Motor neuron (in vitro differentiated cells): ENCODE measurements at regions not wholly inside any gene's neighbourhood (a gene's known extent, or its start where the extent isn't known, plus 50 kb on each side); places are given as distances from the start of the nearest gene placed in this dataset.
"Not testable (repeated sequence)": the region's sequence is repeated elsewhere in the genome, so short reads cannot be mapped to it uniquely, and the experiment has no call there.

Experiments used
- ATAC-seq, 8 experiments: fragments of 200-7000 bp; cut with Tn5 transposase; replicated peaks in 6 of 8; 2 replicates each; pipeline ENCODE4 v1.8.0; 2021; ENCODE audit warnings: mild to moderate bottlenecking in 8 of 8, moderate library complexity in 8 of 8
- H3K27ac ChIP-seq, 2 donors: fragments of 250-450 bp; sonication (Bioruptor Pico); 2 replicates each; pipeline ENCODE4 v1.9.0; 2021; ENCODE audit warnings: antibody characterized with exemption in 2 of 2, mild to moderate bottlenecking in 2 of 2, moderate library complexity in 1 of 2
- H3K4me1 ChIP-seq, 2 donors: fragments of 250-450 bp; sonication (Bioruptor Pico); replicated peaks in 1 of 2; 2 replicates each; pipeline ENCODE4 v1.6.1; 2021; ENCODE audit warnings: antibody characterized with exemption in 2 of 2, mild to moderate bottlenecking in 2 of 2, moderate library complexity in 1 of 2
- H3K4me3 ChIP-seq, 5 donors: fragments of 250-450 bp; sonication (Bioruptor Pico); 2 replicates each; pipeline ENCODE4 v1.9.0; 2021; ENCODE audit warnings: antibody characterized with exemption in 5 of 5, mild to moderate bottlenecking in 5 of 5, moderate library complexity in 4 of 5
- WGBS, 10 experiments: fragments of 450-650 bp; shearing (Covaris generic); methylation state at CpG; one replicate each; pipeline ENCODE4 v1.0.0; 2022; 5-methylcytosine and 5-hydroxymethylcytosine counted together
- in situ Hi-C, 9 experiments: fragments of 400-800 bp; cut with MboI; loops; one replicate each; pipeline ENCODE4 v1.15.0; 2021; ENCODE audit warnings: low sequenced_read_pairs in 9 of 9, low pct_unique_long_range_greater_than_20kb in 2 of 9; ENCODE audit not compliant: unreplicated experiment in 9 of 9

GRCh38 chr5:34553581-34553980, 102.5 kb upstream of the RAI14 start:
- no peak overlapping the region for H3K4me3 ChIP-seq
- in situ Hi-C loops: no loop called here
- ATAC-seq: no peak
- H3K27ac ChIP-seq: no peak overlapping the region
- WGBS, 10 experiments: 58 to 100% (median 90%) methylated on average over 1 to 3 of the region's 3 CpGs; no CpG with 5 or more reads in 4 of the 10 experiments
- peaks cover 0 to 4% of the 10 kb centered on the region in 2 donors for H3K4me1 ChIP-seq

- no peak overlapping the region for H3K4me3 ChIP-seq
- peak in 1 of 8 experiments; percentile 24 for ATAC-seq
- H3K4me1 ChIP-seq: peaks cover 0 to 4% of the 10 kb centered on the region in 2 donors
- in situ Hi-C loops: no loop called here
- WGBS, 10 experiments: 6 to 86% (median 70%) methylated on average over 4 to 5 of the region's 5 CpGs; no CpG with 5 or more reads in 1 of the 10 experiments
- no peak overlapping the region for H3K27ac ChIP-seq
Measured at GRCh38 chr5:34554641-34555040, 101.5 kb upstream of the RAI14 start.

- peaks cover 0 to 4% of the 10 kb centered on the region in 2 donors for H3K4me1 ChIP-seq
- H3K27ac ChIP-seq: no peak overlapping the region
- WGBS, 10 experiments: 80 to 100% (median 90%) methylated on average over 2 to 8 of the region's 10 CpGs; no CpG with 5 or more reads in 2 of the 10 experiments
- no peak overlapping the region for H3K4me3 ChIP-seq
- in situ Hi-C loops: no loop called here
- no peak for ATAC-seq
Measured at GRCh38 chr5:34555699-34556508, 100.2 kb upstream of the RAI14 start.

- 46 to 100% (median 80%) methylated on average over 2 of the region's 2 CpGs; no CpG with 5 or more reads in 3 of the 10 experiments for WGBS, 10 experiments
- in situ Hi-C loops: no loop called here
- ATAC-seq: no peak
Measured at GRCh38 chr5:34556509-34556782, 99.7 kb upstream of the RAI14 start.

GRCh38 chr5:34561581-34561980, 94.5 kb upstream of the RAI14 start:
- in situ Hi-C loops, H3K4me1 ChIP-seq, ATAC-seq, H3K27ac ChIP-seq, H3K4me3 ChIP-seq: not testable (repeated sequence)
- WGBS, 10 experiments: 17 to 50% methylated on average over 1 of the region's 2 CpGs; no CpG with 5 or more reads in 8 of the 10 experiments

More at GRCh38 chr5:34556509-34556782, 99.7 kb upstream of the RAI14 start:
- no peak overlapping the region for H3K27ac ChIP-seq
- H3K4me1 ChIP-seq: peaks cover 0 to 4% of the 10 kb centered on the region in 2 donors
- H3K4me3 ChIP-seq: no peak overlapping the region

- WGBS, 10 experiments: no CpG with 5 or more reads among the region's 4 CpGs
Measured at GRCh38 chr5:34562791-34563190, 93.3 kb upstream of the RAI14 start.

GRCh38 chr5:34563269-34563668, 92.9 kb upstream of the RAI14 start:
- peaks cover 7 to 8% of the 10 kb centered on the region in 2 donors for H3K4me1 ChIP-seq
- 82 to 100% (median 100%) methylated on average over 1 to 2 of the region's 6 CpGs; no CpG with 5 or more reads in 6 of the 10 experiments for WGBS, 10 experiments
- H3K27ac ChIP-seq: no peak overlapping the region
- in situ Hi-C loops: no loop called here
- no peak overlapping the region for H3K4me3 ChIP-seq
- no peak for ATAC-seq

More at GRCh38 chr5:34562791-34563190, 93.3 kb upstream of the RAI14 start:
- Histone ChIP-seq H3K4me3 (no peak overlapping the region), H3K27ac (no peak overlapping the region), H3K4me1 (peaks cover 7 to 8% of the 10 kb centered on the region in 2 donors)
- no peak for ATAC-seq
- in situ Hi-C loops: no loop called here

- Histone ChIP-seq H3K27ac (peak overlapping the region in 1 of 2 donors; percentile 39), H3K4me3 (no peak overlapping the region), H3K4me1 (peaks cover 7 to 8% of the 10 kb centered on the region in 2 donors)
- in situ Hi-C loops: no loop called here
- ATAC-seq: peak in 1 of 8 experiments; percentile 46
- WGBS, 10 experiments: 36 to 90% (median 72%) methylated on average over 2 to 6 of the region's 21 CpGs; no CpG with 5 or more reads in 2 of the 10 experiments
Measured at GRCh38 chr5:34563931-34564709, 92.0 kb upstream of the RAI14 start.

GRCh38 chr5:34564710-34565235, 91.4 kb upstream of the RAI14 start:
- peak in 1 of 8 experiments; percentile 22 for ATAC-seq
- Histone ChIP-seq H3K27ac (no peak overlapping the region), H3K4me1 (peaks cover 7 to 8% of the 10 kb centered on the region in 2 donors), H3K4me3 (no peak overlapping the region)
- WGBS, 10 experiments: 50 to 100% (median 98%) methylated on average over 1 to 11 of the region's 15 CpGs; no CpG with 5 or more reads in 2 of the 10 experiments
- in situ Hi-C loops: no loop called here

GRCh38 chr5:34570143-34570542, 86.0 kb upstream of the RAI14 start:
- no peak overlapping the region for H3K27ac ChIP-seq
- 81 to 100% (median 93%) methylated on average over 1 to 6 of the region's 6 CpGs; no CpG with 5 or more reads in 2 of the 10 experiments for WGBS, 10 experiments

GRCh38 chr5:34570721-34571676, 85.1 kb upstream of the RAI14 start:
- peak in 6 of 8 experiments; percentile 30 to 92 (median 72) for ATAC-seq
- in situ Hi-C loops: no loop called here
- no peak overlapping the region for H3K4me3 ChIP-seq
- peak overlapping the region in 1 of 2 donors; percentile 63 for H3K27ac ChIP-seq
- H3K4me1 ChIP-seq: peaks cover 12 to 19% of the 10 kb centered on the region in 2 donors
- WGBS, 10 experiments: 0 to 100% (median 45%) methylated on average over 1 to 5 of the region's 5 CpGs; no CpG with 5 or more reads in 1 of the 10 experiments

More at GRCh38 chr5:34570143-34570542, 86.0 kb upstream of the RAI14 start:
- in situ Hi-C loops: no loop called here
- ATAC-seq: no peak
- Histone ChIP-seq H3K4me3 (no peak overlapping the region), H3K4me1 (peaks cover 12 to 17% of the 10 kb centered on the region in 2 donors)

- ATAC-seq: peak in 2 of 8 experiments; percentile 9 to 42
- peak overlapping the region in 1 of 2 donors; percentile 63 for H3K27ac ChIP-seq
- WGBS, 10 experiments: 29 to 100% (median 60%) methylated on average over 1 to 3 of the region's 3 CpGs; no CpG with 5 or more reads in 5 of the 10 experiments
- no peak overlapping the region for H3K4me3 ChIP-seq
- H3K4me1 ChIP-seq: peaks cover 12 to 19% of the 10 kb centered on the region in 2 donors
- in situ Hi-C loops: no loop called here
Measured at GRCh38 chr5:34571677-34572041, 84.5 kb upstream of the RAI14 start.
